ENCODE measurements at regions not wholly inside any gene's neighbourhood (a gene's known extent, or its start where the extent isn't known, plus 50 kb on each side); places are given as distances from the start of the nearest gene placed in this dataset.

GRCh38 chr12:97968641-97969197, 506.1 kb downstream of the RMST start:
- H3K4me1 ChIP-seq, result no peaks in the 10 kb centered on the region
- intact Hi-C loops (cut with DNase I; ENCODE audit: low total_unique reads), result no loop called here
- TF ChIP-seq POLR2AphosphoS5 (IDR thresholded peaks at IDR 0.05) (no peak), EP300 (IDR thresholded peaks at IDR 0.05) (no peak)
- H3K27ac ChIP-seq, result no peak overlapping the region
- 53 to 68% (median 61%) methylated on average over 5 of the region's 5 CpGs for WGBS, 5 donors
- H3K36me3 ChIP-seq, result no peaks in the 10 kb centered on the region
- H3K4me3 ChIP-seq, result no peak overlapping the region
- no peaks in the 10 kb centered on the region for H3K27me3 ChIP-seq
- no peaks in the 10 kb centered on the region for H3K9me3 ChIP-seq
- DNase-seq, result peak in 1 of 2 donors; percentile 30

- Histone ChIP-seq H3K27ac (no peak overlapping the region), H3K4me3 (no peak overlapping the region), H3K9me3 (no peaks in the 10 kb centered on the region), H3K36me3 (no peaks in the 10 kb centered on the region), H3K4me1 (no peaks in the 10 kb centered on the region), H3K27me3 (no peaks in the 10 kb centered on the region)
- TF ChIP-seq POLR2AphosphoS5 (IDR thresholded peaks at IDR 0.05) (no peak), EP300 (IDR thresholded peaks at IDR 0.05) (no peak), CTCF (IDR thresholded peaks at IDR 0.05) (no peak), POLR2A (IDR thresholded peaks at IDR 0.05) (no peak)
- intact Hi-C loops (cut with DNase I; ENCODE audit: low total_unique reads), result no loop called here
- 45 to 71% (median 64%) methylated on average over 2 of the region's 2 CpGs for WGBS, 5 donors
- no peak for DNase-seq
These were observed 515.3 kb downstream of the RMST start for GRCh38 chr12:97977870-97978405.

GRCh38 chr12:97982684-97983083, 520.1 kb downstream of the RMST start:
- 89 to 92% (median 90%) methylated on average over 3 of the region's 3 CpGs for WGBS, 5 donors
- no peak for DNase-seq
- Histone ChIP-seq H3K27me3 (no peaks in the 10 kb centered on the region), H3K4me3 (no peak overlapping the region), H3K4me1 (no peaks in the 10 kb centered on the region), H3K9me3 (no peaks in the 10 kb centered on the region), H3K36me3 (no peaks in the 10 kb centered on the region), H3K27ac (no peak overlapping the region)
- no peak for TF ChIP-seq POLR2AphosphoS5 (IDR thresholded peaks at IDR 0.05)
- TF ChIP-seq POLR2A (IDR thresholded peaks at IDR 0.05), result no peak
- TF ChIP-seq EP300 (IDR thresholded peaks at IDR 0.05), result no peak
- TF ChIP-seq CTCF (IDR thresholded peaks at IDR 0.05), result no peak
- intact Hi-C loops (cut with DNase I; ENCODE audit: low total_unique reads), result no loop called here

GRCh38 chr12:97983796-97984195, 521.2 kb downstream of the RMST start:
- Histone ChIP-seq H3K36me3 (no peaks in the 10 kb centered on the region), H3K4me3 (no peak overlapping the region), H3K27ac (no peak overlapping the region), H3K4me1 (no peaks in the 10 kb centered on the region), H3K9me3 (no peaks in the 10 kb centered on the region), H3K27me3 (no peaks in the 10 kb centered on the region)
- 70 to 81% (median 76%) methylated on average over 3 of the region's 3 CpGs for WGBS, 5 donors
- intact Hi-C loops (cut with DNase I; ENCODE audit: low total_unique reads), result no loop called here
- no peak for TF ChIP-seq CTCF (IDR thresholded peaks at IDR 0.05)
- TF ChIP-seq POLR2A (IDR thresholded peaks at IDR 0.05), result no peak
- no peak for TF ChIP-seq EP300 (IDR thresholded peaks at IDR 0.05)
- TF ChIP-seq POLR2AphosphoS5 (IDR thresholded peaks at IDR 0.05), result no peak
- DNase-seq, result no peak

GRCh38 chr12:97984436-97984835, 521.8 kb downstream of the RMST start:
- no peak for TF ChIP-seq POLR2AphosphoS5 (IDR thresholded peaks at IDR 0.05)
- TF ChIP-seq POLR2A (IDR thresholded peaks at IDR 0.05), result no peak
- no peak for TF ChIP-seq CTCF (IDR thresholded peaks at IDR 0.05)
- no peak for TF ChIP-seq EP300 (IDR thresholded peaks at IDR 0.05)
- Histone ChIP-seq H3K4me3 (no peak overlapping the region), H3K27me3 (no peaks in the 10 kb centered on the region), H3K4me1 (no peaks in the 10 kb centered on the region), H3K9me3 (no peaks in the 10 kb centered on the region), H3K36me3 (no peaks in the 10 kb centered on the region), H3K27ac (no peak overlapping the region)
- DNase-seq, result no peak
- WGBS, 5 donors, result 71 to 86% (median 76%) methylated on average over 2 of the region's 2 CpGs
- intact Hi-C loops (cut with DNase I; ENCODE audit: low total_unique reads), result no loop called here

All from stomach (tissue), 8 donors.